Stimulated activated effector memory CD8-positive, alpha-beta T cell treated with anti-CD3 and anti-CD28 coated beads, Interleukin-12 subunit alpha, Interleukin-12 subunit beta, amount 100 ng/mL, for 72 hours (primary cell): ENCODE measurements at regions not wholly inside any gene's neighbourhood (a gene's known extent, or its start where the extent isn't known, plus 50 kb on each side); places are given as distances from the start of the nearest gene placed in this dataset.

Experiments used
- ATAC-seq: fragments of 150-1000 bp; cut with Tn5 transposase; 2 replicates; pipeline ENCODE4 v1.10.0; 2021
- DNase-seq, 2 donors: peaks; one replicate each; pipeline ENCODE4 v3.0.0; 2021 to 2022; ENCODE audit warnings: low spot score in 2 of 2
- H3K27ac Mint-ChIP-seq: one replicate; pipeline ENCODE4 v1.8.0; 2022; ENCODE audit warnings: mild to moderate bottlenecking, mixed read lengths
- H3K36me3 Mint-ChIP-seq: one replicate; pipeline ENCODE4 v1.8.0; 2022; ENCODE audit warnings: mild to moderate bottlenecking, mixed read lengths
- H3K4me1 Mint-ChIP-seq: one replicate; pipeline ENCODE4 v1.8.0; 2022; ENCODE audit warnings: mixed read lengths
- H3K4me3 Mint-ChIP-seq: one replicate; pipeline ENCODE4 v1.8.0; 2022; ENCODE audit warnings: mild to moderate bottlenecking, mixed read lengths
- H3K9me3 Mint-ChIP-seq: one replicate; pipeline ENCODE4 v1.8.0; 2022; ENCODE audit warnings: mixed read lengths

GRCh38 chr2:102078773-102079172 is 63.8 kb upstream of the IL1R1 start:
- Mint-ChIP-seq H3K36me3 (peaks cover 14% of the 10 kb centered on the region), H3K27ac (no peak overlapping the region), H3K9me3 (peaks cover 4% of the 10 kb centered on the region), H3K4me3 (no peak overlapping the region), H3K4me1 (peaks cover 47% of the 10 kb centered on the region)
- DNase-seq = no peak
- ATAC-seq = no peak

- Mint-ChIP-seq H3K4me1 (peaks cover 40% of the 10 kb centered on the region), H3K4me3 (peak overlapping the region; percentile 6), H3K27ac (peak overlapping the region; percentile 87), H3K36me3 (peaks cover 14% of the 10 kb centered on the region), H3K9me3 (peaks cover 4% of the 10 kb centered on the region)
- peak; percentile 63 for ATAC-seq
- no peak for DNase-seq
Observed at GRCh38 chr2:102080451-102081242, 61.9 kb upstream of the IL1R1 start.

GRCh38 chr2:102081243-102081522 is 61.4 kb upstream of the IL1R1 start:
- Mint-ChIP-seq H3K9me3 (peaks cover 4% of the 10 kb centered on the region), H3K4me1 (peaks cover 40% of the 10 kb centered on the region), H3K27ac (peak overlapping the region; percentile 87), H3K4me3 (no peak overlapping the region), H3K36me3 (peaks cover 14% of the 10 kb centered on the region)
- DNase-seq = no peak
- ATAC-seq = no peak

GRCh38 chr2:102081606-102082005 is 60.9 kb upstream of the IL1R1 start:
- peak overlapping the region; percentile 87 for H3K27ac Mint-ChIP-seq
- DNase-seq = no peak
- ATAC-seq = no peak
- H3K4me1 Mint-ChIP-seq = peaks cover 40% of the 10 kb centered on the region
- H3K9me3 Mint-ChIP-seq = peaks cover 4% of the 10 kb centered on the region
- H3K36me3 Mint-ChIP-seq = peaks cover 14% of the 10 kb centered on the region
- H3K4me3 Mint-ChIP-seq = no peak overlapping the region

DNA sequence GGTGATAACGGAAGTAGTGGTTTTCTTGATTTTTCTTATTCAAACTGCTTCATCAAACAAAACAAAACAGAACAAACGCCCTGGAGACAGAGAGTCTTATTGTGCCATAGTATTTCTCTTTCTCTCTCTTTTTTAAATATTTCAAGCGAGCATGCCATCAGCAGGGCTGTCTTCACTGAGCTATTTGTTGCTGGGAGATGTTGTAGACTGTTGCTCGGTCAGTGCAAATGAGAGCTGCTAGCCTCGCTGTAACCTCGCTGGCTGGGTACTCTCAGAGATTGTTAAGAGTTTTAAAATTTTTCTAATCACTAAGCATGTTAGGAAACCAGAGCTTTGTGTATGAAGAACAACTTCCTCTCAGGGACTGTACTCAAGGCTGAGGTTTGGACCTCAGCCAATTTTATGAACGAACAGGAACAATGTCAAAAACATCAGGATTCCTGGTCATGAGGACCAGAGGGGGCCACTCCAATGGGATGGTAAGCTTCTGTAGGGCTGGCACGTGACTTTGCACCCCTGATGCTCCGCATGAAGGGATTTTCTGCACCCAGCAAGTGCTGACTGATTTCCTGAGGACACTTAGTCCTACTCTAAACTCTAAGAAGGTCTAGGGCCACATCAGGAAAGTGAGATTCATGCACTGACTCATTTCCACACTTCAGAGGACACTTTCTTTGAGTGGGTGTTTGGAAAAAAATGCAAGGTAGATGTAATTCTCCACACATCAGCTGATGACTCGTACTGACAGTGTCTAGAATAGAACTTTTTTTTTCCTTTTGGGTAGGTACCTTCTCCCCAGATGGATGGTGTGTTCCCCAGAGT is 59.8 kb upstream of the IL1R1 start:
- H3K9me3 Mint-ChIP-seq = peaks cover 4% of the 10 kb centered on the region
- H3K4me3 Mint-ChIP-seq = peak overlapping the region; percentile 41
- DNase-seq (peak in 1 of 2 donors; percentile 84), ATAC-seq (peak; percentile 94)
- peaks cover 14% of the 10 kb centered on the region for H3K36me3 Mint-ChIP-seq
- H3K4me1 Mint-ChIP-seq = peaks cover 40% of the 10 kb centered on the region
- H3K27ac Mint-ChIP-seq = peak overlapping the region; percentile 88

DNA sequence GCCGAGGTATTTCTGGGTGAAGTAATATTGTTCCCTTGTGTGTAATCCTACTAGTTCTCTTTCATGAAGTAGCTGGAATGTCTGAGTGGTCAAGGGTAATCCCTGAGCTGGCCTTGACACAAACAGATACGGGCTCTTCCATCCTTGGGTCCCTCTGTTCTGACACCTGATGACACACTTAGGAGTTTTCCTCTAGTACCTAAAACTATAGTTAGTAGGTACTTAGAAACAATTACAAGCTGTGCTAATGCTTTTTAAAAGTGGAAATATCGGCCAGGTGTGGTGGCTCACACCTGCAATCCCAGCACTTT is 59.2 kb upstream of the IL1R1 start:
- Mint-ChIP-seq H3K4me3 (peak overlapping the region; percentile 41), H3K36me3 (peaks cover 14% of the 10 kb centered on the region), H3K9me3 (peaks cover 4% of the 10 kb centered on the region), H3K4me1 (peaks cover 39% of the 10 kb centered on the region), H3K27ac (peak overlapping the region; percentile 88)
- DNase-seq = no peak
- no peak for ATAC-seq

- H3K9me3 Mint-ChIP-seq = peaks cover 10% of the 10 kb centered on the region
- no peak overlapping the region for H3K4me3 Mint-ChIP-seq
- H3K4me1 Mint-ChIP-seq = peaks cover 31% of the 10 kb centered on the region
- no peak overlapping the region for H3K27ac Mint-ChIP-seq
- no peak for DNase-seq
- peaks cover 14% of the 10 kb centered on the region for H3K36me3 Mint-ChIP-seq
- ATAC-seq = no peak
Observed at GRCh38 chr2:102084651-102085050, 57.9 kb upstream of the IL1R1 start.

DNA sequence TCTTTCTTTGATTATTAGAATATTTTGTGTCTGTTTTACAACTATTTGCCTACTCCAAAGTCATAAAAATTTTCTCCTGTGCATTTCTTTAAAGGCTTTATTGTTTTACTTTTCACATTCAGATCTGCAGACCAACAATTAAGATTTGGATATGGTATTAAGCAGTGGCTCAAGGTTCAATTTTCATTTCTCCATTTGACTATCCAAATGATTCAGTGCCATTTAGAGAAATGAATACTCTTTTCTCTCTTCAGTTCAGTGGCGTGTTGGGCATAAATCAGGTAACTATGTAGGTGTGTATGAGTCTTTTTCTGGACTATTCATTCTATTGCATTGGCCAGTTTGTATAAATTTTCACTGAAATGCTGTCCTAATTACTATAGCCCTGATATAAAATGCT is 57.3 kb upstream of the IL1R1 start:
- Mint-ChIP-seq H3K4me1 (peaks cover 28% of the 10 kb centered on the region), H3K4me3 (no peak overlapping the region)
- no peak for ATAC-seq

DNA sequence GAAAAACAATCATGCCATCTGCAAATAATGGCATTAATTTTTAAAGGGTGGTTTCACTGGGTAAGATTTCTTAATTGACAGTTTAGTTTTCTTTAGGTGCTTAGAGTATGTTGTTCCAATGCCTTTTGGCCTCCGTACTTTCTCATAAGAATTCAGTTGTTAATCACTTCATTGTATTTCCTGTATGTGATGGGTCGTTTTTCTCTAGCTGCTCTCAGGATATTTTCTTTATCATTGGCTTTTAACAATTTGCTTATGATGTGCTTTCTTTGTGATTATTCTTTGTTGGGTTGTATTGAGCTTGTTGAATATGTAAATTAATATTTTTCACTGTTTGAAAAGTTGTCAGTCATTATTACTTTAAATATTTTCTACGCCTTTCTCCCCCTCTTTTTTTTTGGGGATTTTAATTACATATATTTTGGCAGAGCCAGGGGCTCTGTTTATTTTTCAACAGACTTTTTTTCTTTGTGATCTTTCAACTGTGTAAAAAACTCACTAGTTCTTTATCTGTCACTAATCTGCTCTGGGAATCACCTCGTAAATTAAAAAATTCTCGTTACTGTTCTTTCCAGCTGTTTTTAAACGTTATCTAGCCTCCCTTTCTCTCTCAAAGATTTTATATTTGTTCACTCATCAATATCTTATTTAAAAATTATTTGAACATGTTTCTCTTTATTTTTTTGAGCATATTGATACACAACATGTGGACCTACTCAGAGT is 56.2 kb upstream of the IL1R1 start:
- H3K4me3 Mint-ChIP-seq = no peak overlapping the region
- peaks cover 13% of the 10 kb centered on the region for H3K9me3 Mint-ChIP-seq
- ATAC-seq (no peak), DNase-seq (no peak)
- H3K27ac Mint-ChIP-seq = no peak overlapping the region
- H3K36me3 Mint-ChIP-seq = peaks cover 8% of the 10 kb centered on the region
- peaks cover 18% of the 10 kb centered on the region for H3K4me1 Mint-ChIP-seq

More for the DNA sequence above, 57.3 kb upstream of the IL1R1 start:
- Mint-ChIP-seq H3K9me3 (peaks cover 11% of the 10 kb centered on the region), H3K36me3 (peaks cover 14% of the 10 kb centered on the region), H3K27ac (no peak overlapping the region)
- no peak for DNase-seq

- Mint-ChIP-seq H3K9me3 (peaks cover 16% of the 10 kb centered on the region), H3K27ac (no peak overlapping the region), H3K36me3 (no peaks in the 10 kb centered on the region), H3K4me1 (no peaks in the 10 kb centered on the region), H3K4me3 (no peak overlapping the region)
- ATAC-seq (no peak), DNase-seq (no peak)
Observed at GRCh38 chr2:102091121-102091520, 51.4 kb upstream of the IL1R1 start.

DNA sequence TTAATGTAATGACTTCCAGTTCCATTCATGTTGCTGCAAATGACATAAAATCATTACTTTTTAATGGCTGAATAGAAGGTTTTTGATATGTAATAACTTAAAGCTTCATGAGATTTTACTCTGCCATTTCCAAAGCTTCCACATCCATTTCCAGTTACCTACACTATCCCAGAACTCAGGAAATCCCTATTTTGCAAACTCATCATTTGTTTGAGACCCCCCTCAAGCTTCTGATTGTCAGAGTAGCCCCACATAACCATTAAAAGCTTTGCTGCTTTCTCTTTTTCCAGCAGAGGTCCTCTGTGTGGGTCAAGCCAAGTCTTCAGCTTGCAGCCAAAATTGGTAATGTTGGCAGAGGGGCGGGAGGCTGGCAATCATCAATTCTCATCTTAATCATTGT is 50.6 kb upstream of the IL1R1 start:
- no peak overlapping the region for H3K27ac Mint-ChIP-seq
- no peaks in the 10 kb centered on the region for H3K36me3 Mint-ChIP-seq
- H3K4me1 Mint-ChIP-seq = no peaks in the 10 kb centered on the region
- peaks cover 16% of the 10 kb centered on the region for H3K9me3 Mint-ChIP-seq
- ATAC-seq = no peak
- DNase-seq = no peak
- no peak overlapping the region for H3K4me3 Mint-ChIP-seq

GRCh38 chr2:102092535-102092934 is 50.0 kb upstream of the IL1R1 start:
- H3K27ac Mint-ChIP-seq = no peak overlapping the region
- H3K36me3 Mint-ChIP-seq = no peaks in the 10 kb centered on the region
- no peak overlapping the region for H3K4me3 Mint-ChIP-seq
- ATAC-seq (no peak), DNase-seq (no peak)
- H3K9me3 Mint-ChIP-seq = peaks cover 16% of the 10 kb centered on the region
- H3K4me1 Mint-ChIP-seq = no peaks in the 10 kb centered on the region
